ENCODE measurements at regions not wholly inside any gene's neighbourhood (a gene's known extent, or its start where the extent isn't known, plus 50 kb on each side); places are given as distances from the start of the nearest gene placed in this dataset.

- H3K27me3 ChIP-seq (replicated peaks in 1 of 4; ENCODE audit: control insufficient read depth in 3 of 4, extremely low read depth in 1 of 4, insufficient read depth in 3 of 4, low read length in 3 of 4): no peaks in the 10 kb centered on the region
- no peak overlapping the region for H4K5ac ChIP-seq (ENCODE audit: insufficient read length, low read depth, low read length)
- H4K20me1 ChIP-seq (replicated peaks in 1 of 2; ENCODE audit: control insufficient read depth in 1 of 2, insufficient read depth in 2 of 2, low read length in 2 of 2): no peaks in the 10 kb centered on the region
- H2BK15ac ChIP-seq (ENCODE audit: low read length): no peak overlapping the region
- TF ChIP-seq TAF1 (IDR thresholded peaks at IDR 0.05; ENCODE audit: low read depth, low read length): no peak
- H3K4me2 ChIP-seq (ENCODE audit: insufficient read depth in 1 of 2, low read depth in 2 of 2, low read length in 2 of 2): no peak overlapping the region; a peak in 1 of 4 replicates
- H3K14ac ChIP-seq (ENCODE audit: insufficient read length): no peak overlapping the region
- H2BK20ac ChIP-seq (ENCODE audit: low read length): no peak overlapping the region
- H3K27ac ChIP-seq (ENCODE audit: low read depth, low read length): no peak overlapping the region
- DNase-seq (ENCODE audit: low read depth in 1 of 2, low spot score in 2 of 2) (no peak), FAIRE-seq (no peak)
- H4K8ac ChIP-seq (ENCODE audit: extremely low read depth, insufficient read depth, low read length): no peak overlapping the region
- WGBS, 2 experiments (ENCODE audit: extremely low coverage in 1 of 2, insufficient coverage in 1 of 2, insufficient read length in 1 of 2, insufficient replicate concordance in 2 of 2, low coverage in 1 of 2, low lambda C conversion rate in 2 of 2, missing lambda C conversion rate in 1 of 2): 39% methylated on average over 2 of the region's 3 CpGs; no CpG with 5 or more reads in 1 of the 2 experiments
- CTCF ChIA-PET (ENCODE audit: partially characterized antibody): no interaction called here
- no peak overlapping the region for H3K4me3 ChIP-seq (ENCODE audit: extremely low read depth in 1 of 4, insufficient read depth in 2 of 4, low read depth in 3 of 4, low read length in 4 of 4)
- no peaks in the 10 kb centered on the region for H3K23me2 ChIP-seq (ENCODE audit: low read depth, low read length)
- no peak overlapping the region for H2AFZ ChIP-seq (ENCODE audit: low read length)
- no peak overlapping the region for H3K56ac ChIP-seq (replicated peaks; ENCODE audit: insufficient read length, low read depth, low read length)
- no peak overlapping the region for H4K91ac ChIP-seq (replicated peaks; ENCODE audit: insufficient read length, low read length)
- H2BK12ac ChIP-seq (ENCODE audit: low read depth, low read length): no peak overlapping the region
- H2AK5ac ChIP-seq (ENCODE audit: low read depth, low read length): no peak overlapping the region
- no peaks in the 10 kb centered on the region for H3K36me3 ChIP-seq (ENCODE audit: control insufficient read depth in 2 of 4, insufficient read depth in 4 of 4, low read length in 3 of 4)
- H3K9ac ChIP-seq (replicated peaks in 1 of 4; ENCODE audit: extremely low read depth in 1 of 4, low read depth in 3 of 4, low read length in 3 of 4): no peak overlapping the region
- H3K18ac ChIP-seq (ENCODE audit: extremely low read depth, low read length): no peak overlapping the region
- no peak overlapping the region for H3K4ac ChIP-seq (replicated peaks; ENCODE audit: insufficient read length, low read depth, low read length)
- H3K79me1 ChIP-seq (ENCODE audit: low read depth, low read length): no peaks in the 10 kb centered on the region
- H3K23ac ChIP-seq (ENCODE audit: insufficient read length): no peak overlapping the region
- H3K79me2 ChIP-seq (ENCODE audit: control insufficient read depth in 1 of 2, insufficient read depth in 2 of 2, low read length in 2 of 2): no peaks in the 10 kb centered on the region
- H3K9me3 ChIP-seq (ENCODE audit: insufficient read depth in 2 of 2, low read depth in 1 of 2, low read length in 1 of 2): no peaks in the 10 kb centered on the region
- H2BK5ac ChIP-seq (ENCODE audit: low read depth, low read length): no peak overlapping the region
- H3K4me1 ChIP-seq (replicated peaks in 1 of 4; ENCODE audit: control insufficient read depth in 3 of 4, insufficient read depth in 4 of 4, low read length in 3 of 4): peaks cover 0 to 3% (median 0%) of the 10 kb centered on the region in 4 experiments; a peak in 4 of 7 replicates
- POLR2A ChIA-PET (ENCODE audit: partially characterized antibody): no interaction called here
- H2BK120ac ChIP-seq (replicated peaks; ENCODE audit: low read depth, low read length): no peak overlapping the region
Measured at GRCh38 chrX:124931241-124931640, 388.4 kb upstream of the TEX13C start.

Data from H1 (cell line).